ENCODE measurements at regions not wholly inside any gene's neighbourhood (a gene's known extent, or its start where the extent isn't known, plus 50 kb on each side); places are given as distances from the start of the nearest gene placed in this dataset.

DNA sequence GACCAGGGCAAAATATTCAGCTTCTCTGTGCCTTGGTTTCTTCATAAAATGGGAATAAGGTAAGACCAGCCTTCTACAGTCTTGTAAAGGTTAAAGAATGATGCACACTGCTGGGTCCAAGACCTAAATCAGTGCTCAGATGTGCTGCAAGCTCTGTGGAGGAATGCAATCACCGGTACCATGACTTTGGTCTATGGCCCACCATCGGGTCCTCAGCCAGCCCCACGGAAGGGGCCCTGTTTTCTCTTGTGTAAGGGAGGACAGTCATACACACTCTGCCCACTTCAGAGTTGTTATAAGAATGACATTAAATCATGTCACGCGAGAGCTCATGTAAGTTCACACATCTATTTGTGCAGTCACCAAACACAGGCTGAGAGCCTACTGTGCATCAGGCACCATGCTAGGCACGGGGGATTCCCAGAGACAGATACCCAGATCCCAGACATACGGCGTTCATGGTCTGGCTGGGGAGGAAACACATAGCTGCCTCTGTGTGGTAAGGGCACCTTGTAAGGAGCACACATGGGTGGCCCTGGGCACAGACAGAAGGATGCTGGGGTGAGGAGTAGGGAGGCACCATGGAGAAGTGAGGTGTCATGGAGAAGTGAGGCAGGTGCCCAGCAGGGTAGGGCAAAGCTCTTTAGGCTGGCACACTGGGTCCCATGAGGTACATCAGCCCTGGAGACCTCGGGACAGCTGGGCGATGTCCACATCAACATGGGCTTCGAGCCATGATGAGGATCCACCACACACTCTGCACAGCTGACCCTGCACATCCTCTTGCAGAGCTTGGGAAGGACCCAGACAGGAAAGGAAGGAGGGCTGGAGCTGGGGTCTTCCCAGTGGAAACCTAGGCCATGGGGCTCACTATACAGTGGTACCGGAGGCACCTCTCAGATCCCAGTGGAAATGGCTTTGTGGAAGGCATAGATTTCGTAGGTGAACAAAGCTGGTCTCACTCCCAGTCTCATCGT, 190.4 kb upstream of the DIO3 start:
- TF ChIP-seq, protein P1, sequence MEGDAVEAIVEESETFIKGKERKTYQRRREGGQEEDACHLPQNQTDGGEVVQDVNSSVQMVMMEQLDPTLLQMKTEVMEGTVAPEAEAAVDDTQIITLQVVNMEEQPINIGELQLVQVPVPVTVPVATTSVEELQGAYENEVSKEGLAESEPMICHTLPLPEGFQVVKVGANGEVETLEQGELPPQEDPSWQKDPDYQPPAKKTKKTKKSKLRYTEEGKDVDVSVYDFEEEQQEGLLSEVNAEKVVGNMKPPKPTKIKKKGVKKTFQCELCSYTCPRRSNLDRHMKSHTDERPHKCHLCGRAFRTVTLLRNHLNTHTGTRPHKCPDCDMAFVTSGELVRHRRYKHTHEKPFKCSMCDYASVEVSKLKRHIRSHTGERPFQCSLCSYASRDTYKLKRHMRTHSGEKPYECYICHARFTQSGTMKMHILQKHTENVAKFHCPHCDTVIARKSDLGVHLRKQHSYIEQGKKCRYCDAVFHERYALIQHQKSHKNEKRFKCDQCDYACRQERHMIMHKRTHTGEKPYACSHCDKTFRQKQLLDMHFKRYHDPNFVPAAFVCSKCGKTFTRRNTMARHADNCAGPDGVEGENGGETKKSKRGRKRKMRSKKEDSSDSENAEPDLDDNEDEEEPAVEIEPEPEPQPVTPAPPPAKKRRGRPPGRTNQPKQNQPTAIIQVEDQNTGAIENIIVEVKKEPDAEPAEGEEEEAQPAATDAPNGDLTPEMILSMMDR (IDR thresholded peaks at IDR 0.05; ENCODE audit: insufficient read depth, low read depth, low read length), result no peak
- TF ChIP-seq EZH2 (IDR thresholded peaks at IDR 0.05; ENCODE audit: insufficient read depth, low read length), result no peak

All from astrocyte (in vitro differentiated cells and primary cell).